ENCODE measurements at regions not wholly inside any gene's neighbourhood (a gene's known extent, or its start where the extent isn't known, plus 50 kb on each side); places are given as distances from the start of the nearest gene placed in this dataset.
A peak's percentile ranks its signal among the peaks of the same experiment; 100 is the strongest.

DNA sequence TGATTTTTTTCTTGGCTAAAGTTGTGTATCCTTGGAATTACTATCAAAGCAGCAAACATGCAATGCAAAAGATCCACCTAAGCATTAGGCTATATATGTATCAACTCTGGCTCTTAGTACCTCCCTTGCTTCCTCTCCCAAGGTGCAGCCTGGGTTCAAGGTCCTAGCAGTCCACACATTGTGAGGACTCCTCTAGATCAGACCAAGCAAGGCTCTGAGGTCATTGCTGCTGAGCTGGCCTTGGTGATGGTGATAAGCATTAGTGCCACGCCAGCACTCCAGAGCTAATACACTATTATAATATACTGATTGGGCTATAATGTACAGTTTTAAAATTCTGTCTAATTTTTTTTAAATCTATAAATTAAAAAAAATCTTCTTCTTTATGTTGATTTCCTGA lies 196.9 kb upstream of the BTG1 start:
- H3K9me3 ChIP-seq = no peaks in the 10 kb centered on the region
- no peak for TF ChIP-seq POLR2AphosphoS5 (IDR thresholded peaks at IDR 0.05)
- TF ChIP-seq, protein P1, sequence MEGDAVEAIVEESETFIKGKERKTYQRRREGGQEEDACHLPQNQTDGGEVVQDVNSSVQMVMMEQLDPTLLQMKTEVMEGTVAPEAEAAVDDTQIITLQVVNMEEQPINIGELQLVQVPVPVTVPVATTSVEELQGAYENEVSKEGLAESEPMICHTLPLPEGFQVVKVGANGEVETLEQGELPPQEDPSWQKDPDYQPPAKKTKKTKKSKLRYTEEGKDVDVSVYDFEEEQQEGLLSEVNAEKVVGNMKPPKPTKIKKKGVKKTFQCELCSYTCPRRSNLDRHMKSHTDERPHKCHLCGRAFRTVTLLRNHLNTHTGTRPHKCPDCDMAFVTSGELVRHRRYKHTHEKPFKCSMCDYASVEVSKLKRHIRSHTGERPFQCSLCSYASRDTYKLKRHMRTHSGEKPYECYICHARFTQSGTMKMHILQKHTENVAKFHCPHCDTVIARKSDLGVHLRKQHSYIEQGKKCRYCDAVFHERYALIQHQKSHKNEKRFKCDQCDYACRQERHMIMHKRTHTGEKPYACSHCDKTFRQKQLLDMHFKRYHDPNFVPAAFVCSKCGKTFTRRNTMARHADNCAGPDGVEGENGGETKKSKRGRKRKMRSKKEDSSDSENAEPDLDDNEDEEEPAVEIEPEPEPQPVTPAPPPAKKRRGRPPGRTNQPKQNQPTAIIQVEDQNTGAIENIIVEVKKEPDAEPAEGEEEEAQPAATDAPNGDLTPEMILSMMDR (IDR thresholded peaks at IDR 0.05) = no peak
- no peak for TF ChIP-seq POLR2A (IDR thresholded peaks at IDR 0.05)
- no peaks in the 10 kb centered on the region for H3K36me3 ChIP-seq
- no peaks in the 10 kb centered on the region for H3K4me1 ChIP-seq (replicated peaks)
- intact Hi-C loops (cut with DNase I) = no loop called here
- WGBS = 96% methylated on average over 1 of the region's 1 CpG
- DNase-seq (ENCODE audit: low spot score) = no peak
- H3K27ac ChIP-seq = no peak overlapping the region
- H3K27me3 ChIP-seq (replicated peaks; ENCODE audit: insufficient read depth) = no peaks in the 10 kb centered on the region
- H3K4me3 ChIP-seq = no peak overlapping the region

DNA sequence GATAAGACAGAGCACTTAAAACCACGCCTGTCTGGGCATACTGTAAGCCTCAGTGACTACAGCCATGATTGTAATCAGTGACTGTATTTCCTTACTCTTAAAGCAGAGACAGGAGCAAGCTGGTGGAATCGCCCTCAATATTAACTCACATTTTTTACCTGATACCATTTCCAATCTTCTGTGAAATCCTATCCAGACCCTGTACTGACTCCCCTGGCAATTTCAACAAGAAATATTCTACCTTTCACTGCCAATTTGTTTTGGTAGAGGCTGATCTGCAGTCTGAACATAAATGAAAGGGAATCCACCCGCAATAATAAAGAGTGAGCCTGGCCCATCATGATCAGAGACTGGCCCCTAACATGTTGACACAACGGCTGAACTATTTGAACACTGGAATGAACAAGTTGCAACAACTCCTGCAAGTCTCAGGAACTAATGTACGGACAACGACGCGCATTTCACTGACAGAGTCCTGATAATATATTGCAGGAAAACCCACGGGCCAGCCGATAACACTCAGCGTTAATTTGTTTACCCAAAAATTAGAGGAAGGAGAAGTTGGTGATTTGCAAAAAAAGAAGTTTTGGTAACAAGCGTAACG lies 195.5 kb upstream of the BTG1 start:
- DNase-seq (ENCODE audit: low spot score) = peak; percentile 42
- no peaks in the 10 kb centered on the region for H3K36me3 ChIP-seq
- WGBS = 35% methylated on average over 13 of the region's 13 CpGs
- no peaks in the 10 kb centered on the region for H3K9me3 ChIP-seq
- H3K27ac ChIP-seq = peak overlapping the region in 1 of 2 donors; percentile 17
- intact Hi-C loops (cut with DNase I) = no loop called here
- no peak for TF ChIP-seq POLR2A (IDR thresholded peaks at IDR 0.05)
- peak; percentile 40 for TF ChIP-seq POLR2AphosphoS5 (IDR thresholded peaks at IDR 0.05)
- TF ChIP-seq, protein P1 (IDR thresholded peaks at IDR 0.05) = no peak
- H3K4me1 ChIP-seq (replicated peaks) = no peaks in the 10 kb centered on the region
- H3K27me3 ChIP-seq (replicated peaks; ENCODE audit: insufficient read depth) = no peaks in the 10 kb centered on the region
- H3K4me3 ChIP-seq = no peak overlapping the region

DNA sequence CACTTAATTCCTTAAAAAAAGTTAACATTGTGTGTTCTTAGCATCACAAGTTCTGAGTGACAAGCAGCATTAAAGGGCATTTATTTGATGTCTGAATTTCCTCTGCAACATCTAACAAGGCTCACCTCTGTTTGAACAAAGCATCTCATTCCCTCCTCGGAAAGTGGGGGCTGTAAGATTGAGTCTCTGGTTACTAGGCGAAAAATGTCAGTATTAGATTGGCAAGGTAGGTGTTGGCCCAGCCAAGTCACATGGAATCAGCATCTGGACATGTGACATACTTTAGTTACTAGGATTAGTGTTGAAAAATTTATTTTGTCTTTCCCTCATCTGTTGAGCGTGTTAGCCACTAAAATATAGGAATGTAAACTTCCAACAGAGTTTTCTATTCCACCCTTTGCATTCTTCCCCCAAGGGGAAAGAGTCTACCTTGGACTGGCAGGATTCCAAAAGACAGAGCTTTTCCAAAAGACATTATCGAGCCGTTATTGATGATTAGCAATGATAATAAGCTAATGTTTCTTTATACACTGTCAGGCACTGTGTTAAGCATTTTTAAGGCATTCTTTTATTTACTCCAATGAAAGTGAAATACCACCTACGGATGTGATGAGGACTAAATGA lies 194.9 kb upstream of the BTG1 start:
- no peak for TF ChIP-seq POLR2AphosphoS5 (IDR thresholded peaks at IDR 0.05)
- no peak for TF ChIP-seq POLR2A (IDR thresholded peaks at IDR 0.05)
- TF ChIP-seq, protein P1 (IDR thresholded peaks at IDR 0.05) = no peak
- Histone ChIP-seq H3K9me3 (no peaks in the 10 kb centered on the region), H3K27ac (peak overlapping the region in 1 of 2 donors; percentile 17), H3K4me3 (no peak overlapping the region), H3K36me3 (no peaks in the 10 kb centered on the region), H3K4me1 (replicated peaks) (no peaks in the 10 kb centered on the region), H3K27me3 (replicated peaks; ENCODE audit: insufficient read depth) (no peaks in the 10 kb centered on the region)
- 51% methylated on average over 6 of the region's 6 CpGs for WGBS
- DNase-seq (ENCODE audit: low spot score) = no peak
- intact Hi-C loops (cut with DNase I) = no loop called here

DNA sequence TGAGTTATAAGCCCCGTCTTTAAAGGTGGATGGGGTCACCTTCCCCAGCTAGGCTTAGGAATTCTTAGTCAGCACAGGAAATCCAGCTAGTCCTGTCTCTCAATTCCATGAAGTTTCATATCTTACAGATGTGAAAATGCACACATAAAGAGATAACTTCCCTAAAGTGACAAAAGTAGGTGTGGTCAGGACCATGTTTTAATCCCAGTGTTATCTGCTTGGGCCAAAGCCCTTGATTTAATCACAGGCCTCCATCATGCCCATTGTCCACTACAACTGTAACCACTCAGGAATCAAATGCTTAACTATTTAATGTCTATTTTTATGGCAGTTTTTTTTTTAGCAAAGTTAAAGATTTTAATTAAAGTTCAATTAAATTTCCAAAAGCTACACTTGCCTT lies 194.4 kb upstream of the BTG1 start:
- H3K27ac ChIP-seq = no peak overlapping the region
- intact Hi-C loops (cut with DNase I) = no loop called here
- no peaks in the 10 kb centered on the region for H3K36me3 ChIP-seq
- no peak for DNase-seq (ENCODE audit: low spot score)
- TF ChIP-seq POLR2AphosphoS5 (IDR thresholded peaks at IDR 0.05) = no peak
- TF ChIP-seq, protein P1 (IDR thresholded peaks at IDR 0.05) = no peak
- no peak for TF ChIP-seq POLR2A (IDR thresholded peaks at IDR 0.05)
- no peaks in the 10 kb centered on the region for H3K4me1 ChIP-seq (replicated peaks)
- no peak overlapping the region for H3K4me3 ChIP-seq
- WGBS = 93% methylated on average over 1 of the region's 1 CpG
- H3K27me3 ChIP-seq (replicated peaks; ENCODE audit: insufficient read depth) = no peaks in the 10 kb centered on the region
- H3K9me3 ChIP-seq = no peaks in the 10 kb centered on the region
